ENCODE measurements at regions not wholly inside any gene's neighbourhood (a gene's known extent, or its start where the extent isn't known, plus 50 kb on each side); places are given as distances from the start of the nearest gene placed in this dataset.

DNA sequence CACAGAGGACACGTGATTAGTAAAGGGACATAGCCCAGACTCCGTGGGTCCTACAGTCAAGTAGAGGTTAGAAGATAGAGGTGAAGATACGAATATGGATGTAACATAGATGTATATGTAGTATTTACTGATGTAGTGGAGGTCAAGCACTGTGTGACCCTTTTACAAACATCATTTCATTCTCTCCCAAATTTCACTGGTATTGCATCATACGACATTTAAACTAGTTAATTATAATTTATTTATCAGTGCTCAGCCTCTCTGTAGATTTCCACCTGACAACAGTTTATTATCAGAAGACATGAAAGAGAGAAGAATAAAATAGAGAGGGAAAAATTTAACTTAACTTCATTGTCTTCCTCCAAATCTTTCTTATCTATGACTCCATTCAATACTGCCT, 927.9 kb upstream of the TMEM132C start:
- H3K27ac ChIP-seq = no peak overlapping the region
- TF ChIP-seq, protein P1, sequence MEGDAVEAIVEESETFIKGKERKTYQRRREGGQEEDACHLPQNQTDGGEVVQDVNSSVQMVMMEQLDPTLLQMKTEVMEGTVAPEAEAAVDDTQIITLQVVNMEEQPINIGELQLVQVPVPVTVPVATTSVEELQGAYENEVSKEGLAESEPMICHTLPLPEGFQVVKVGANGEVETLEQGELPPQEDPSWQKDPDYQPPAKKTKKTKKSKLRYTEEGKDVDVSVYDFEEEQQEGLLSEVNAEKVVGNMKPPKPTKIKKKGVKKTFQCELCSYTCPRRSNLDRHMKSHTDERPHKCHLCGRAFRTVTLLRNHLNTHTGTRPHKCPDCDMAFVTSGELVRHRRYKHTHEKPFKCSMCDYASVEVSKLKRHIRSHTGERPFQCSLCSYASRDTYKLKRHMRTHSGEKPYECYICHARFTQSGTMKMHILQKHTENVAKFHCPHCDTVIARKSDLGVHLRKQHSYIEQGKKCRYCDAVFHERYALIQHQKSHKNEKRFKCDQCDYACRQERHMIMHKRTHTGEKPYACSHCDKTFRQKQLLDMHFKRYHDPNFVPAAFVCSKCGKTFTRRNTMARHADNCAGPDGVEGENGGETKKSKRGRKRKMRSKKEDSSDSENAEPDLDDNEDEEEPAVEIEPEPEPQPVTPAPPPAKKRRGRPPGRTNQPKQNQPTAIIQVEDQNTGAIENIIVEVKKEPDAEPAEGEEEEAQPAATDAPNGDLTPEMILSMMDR (IDR thresholded peaks at IDR 0.05) = no peak
- no peak for TF ChIP-seq ZFX (IDR thresholded peaks at IDR 0.05; ENCODE audit: borderline replicate concordance)

GRCh38 chr12:127340381-127340780, 926.6 kb upstream of the TMEM132C start:
- TF ChIP-seq, protein P1 (IDR thresholded peaks at IDR 0.05) = no peak
- TF ChIP-seq ZFX (IDR thresholded peaks at IDR 0.05; ENCODE audit: borderline replicate concordance) = no peak
- H3K27ac ChIP-seq = no peak overlapping the region

- no peak for TF ChIP-seq ZFX (IDR thresholded peaks at IDR 0.05; ENCODE audit: borderline replicate concordance)
- TF ChIP-seq, protein P1 (IDR thresholded peaks at IDR 0.05) = no peak
Measured at GRCh38 chr12:127342861-127343260, 924.1 kb upstream of the TMEM132C start.

GRCh38 chr12:127343940-127344339, 923.0 kb upstream of the TMEM132C start:
- no peak for TF ChIP-seq ZFX (IDR thresholded peaks at IDR 0.05; ENCODE audit: borderline replicate concordance)
- TF ChIP-seq, protein P1 (IDR thresholded peaks at IDR 0.05) = no peak
- no peak overlapping the region for H3K27ac ChIP-seq

More at GRCh38 chr12:127342861-127343260, 924.1 kb upstream of the TMEM132C start:
- H3K27ac ChIP-seq = no peak overlapping the region

DNA sequence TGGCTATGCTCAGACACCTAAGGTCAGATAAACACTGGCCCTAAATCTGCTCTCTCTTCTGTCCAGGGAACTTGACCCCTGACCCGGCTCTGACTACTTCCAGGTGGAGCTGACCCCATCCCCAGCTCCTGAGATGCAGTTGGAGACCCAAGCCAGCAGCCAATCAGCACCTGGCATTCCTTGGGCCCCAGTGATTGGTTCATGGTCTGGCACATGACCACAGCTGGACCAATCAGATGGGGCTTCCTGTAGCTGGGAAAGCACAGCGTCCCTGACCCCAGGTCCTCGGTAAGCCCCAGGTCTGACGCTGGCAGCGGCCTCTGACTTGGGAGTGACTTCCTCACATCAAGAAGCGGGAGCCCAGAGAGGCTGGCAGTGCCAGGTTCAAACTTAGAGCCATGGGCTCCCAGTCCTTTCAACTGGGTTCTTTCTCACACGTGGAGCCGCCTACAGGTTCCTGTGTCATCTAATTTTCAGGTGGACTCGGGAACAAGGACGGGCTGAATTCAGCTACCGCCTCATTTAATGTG, 915.4 kb upstream of the TMEM132C start:
- TF ChIP-seq, protein P1 (IDR thresholded peaks at IDR 0.05) = no peak
- no peak for TF ChIP-seq ZFX (IDR thresholded peaks at IDR 0.05; ENCODE audit: borderline replicate concordance)
- H3K27ac ChIP-seq = no peak overlapping the region

DNA sequence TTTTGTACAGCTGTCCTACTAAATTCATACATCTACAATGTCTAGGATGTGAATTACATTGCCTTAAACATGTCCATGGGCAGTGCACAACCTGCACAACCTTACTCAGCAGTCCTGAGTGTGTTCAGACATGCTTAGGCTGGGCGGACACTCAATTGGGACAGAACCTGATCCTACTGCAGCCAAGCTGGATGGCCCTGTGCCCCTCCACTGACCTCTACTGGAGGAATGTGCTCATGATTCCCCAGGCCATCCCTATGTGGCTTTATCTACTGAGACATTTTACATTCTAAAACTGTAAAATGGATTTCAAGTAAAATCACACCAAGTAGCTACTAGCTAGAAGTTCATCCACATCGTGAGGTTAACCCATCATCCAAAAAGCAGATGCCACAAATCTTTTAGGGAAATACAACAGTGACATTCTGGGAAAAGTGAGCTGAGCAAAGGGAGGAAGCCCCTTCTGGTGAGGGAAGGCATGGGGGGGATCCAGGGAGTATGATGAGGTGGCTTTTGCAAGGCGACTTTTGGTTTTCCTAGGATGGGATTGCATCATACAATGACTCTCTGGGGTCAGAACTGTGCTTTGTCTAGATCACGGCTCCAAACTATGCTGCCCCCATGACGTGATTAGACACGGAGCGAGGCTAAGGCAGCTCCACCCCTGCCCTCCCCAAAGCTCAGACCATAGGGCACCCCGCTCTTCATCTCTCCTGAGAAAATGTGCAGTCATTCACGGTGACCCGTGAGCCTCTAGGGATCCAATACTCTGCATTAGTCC, 911.7 kb upstream of the TMEM132C start:
- H3K27ac ChIP-seq = no peak overlapping the region
- TF ChIP-seq, protein P1 (IDR thresholded peaks at IDR 0.05) = peak; percentile 71
- TF ChIP-seq ZFX (IDR thresholded peaks at IDR 0.05; ENCODE audit: borderline replicate concordance) = no peak

DNA sequence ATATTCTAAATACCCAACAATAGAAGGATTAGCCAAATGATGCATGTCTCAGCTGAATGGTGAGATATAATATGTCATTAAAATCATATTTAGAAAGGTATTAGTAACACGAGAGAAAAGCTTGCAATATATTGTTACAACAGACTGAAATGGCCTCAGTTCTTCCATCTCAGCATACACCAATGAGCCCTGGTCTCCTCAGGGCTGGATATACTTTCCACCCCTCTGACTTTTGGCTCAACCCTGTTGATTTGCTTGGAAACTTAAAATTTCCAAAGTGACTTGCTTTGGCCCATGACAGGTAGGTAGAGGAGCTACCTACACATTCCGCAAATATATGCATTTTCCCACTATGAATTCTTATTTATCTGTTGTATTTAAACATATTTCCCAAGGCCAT, 908.1 kb upstream of the TMEM132C start:
- TF ChIP-seq ZFX (IDR thresholded peaks at IDR 0.05; ENCODE audit: borderline replicate concordance) = no peak
- TF ChIP-seq, protein P1 (IDR thresholded peaks at IDR 0.05) = no peak

More for the DNA sequence above, 908.1 kb upstream of the TMEM132C start:
- H3K27ac ChIP-seq = no peak overlapping the region
